Epithelial cell of esophagus (primary cell): ENCODE measurements at regions not wholly inside any gene's neighbourhood (a gene's known extent, or its start where the extent isn't known, plus 50 kb on each side); places are given as distances from the start of the nearest gene placed in this dataset.

Source experiments
- DNase-seq: peaks from one replicate; pipeline ENCODE4 v3.0.0; 2010; ENCODE audit warnings: low read depth
- H3K4me3 ChIP-seq: 2 replicates; pipeline ENCODE4 v1.5.1; 2011; ENCODE audit warnings: mild to moderate bottlenecking, low read length, control low read depth
- CTCF ChIP-seq: IDR thresholded peaks from 2 replicates; pipeline ENCODE4 v1.5.1; 2011; ENCODE audit warnings: low read depth, mild to moderate bottlenecking, low read length, control low read depth, inconsistent platforms; ENCODE audit not compliant: insufficient read depth; ENCODE audit errors: missing control alignments

GRCh38 chr15:29467091-29467490, 197.5 kb upstream of the NSMCE3 start:
- H3K4me3 ChIP-seq, result no peak overlapping the region
- TF ChIP-seq CTCF, result no peak
- DNase-seq, result no peak

- no peak for TF ChIP-seq CTCF
- H3K4me3 ChIP-seq, result no peak overlapping the region
Observed at GRCh38 chr15:29466292-29466691, 196.7 kb upstream of the NSMCE3 start.

GRCh38 chr15:29465816-29466215, 196.2 kb upstream of the NSMCE3 start:
- no peak for TF ChIP-seq CTCF
- no peak overlapping the region for H3K4me3 ChIP-seq
- DNase-seq, result no peak

More at GRCh38 chr15:29466292-29466691, 196.7 kb upstream of the NSMCE3 start:
- DNase-seq, result no peak

GRCh38 chr15:29465196-29465595, 195.6 kb upstream of the NSMCE3 start:
- TF ChIP-seq CTCF, result no peak
- no peak overlapping the region for H3K4me3 ChIP-seq
- no peak for DNase-seq

GRCh38 chr15:29461877-29462276, 192.3 kb upstream of the NSMCE3 start:
- no peak for DNase-seq
- no peak for TF ChIP-seq CTCF
- H3K4me3 ChIP-seq, result no peak overlapping the region

- TF ChIP-seq CTCF, result no peak
- H3K4me3 ChIP-seq, result no peak overlapping the region
- no peak for DNase-seq
Observed at GRCh38 chr15:29458361-29458760, 188.7 kb upstream of the NSMCE3 start.

GRCh38 chr15:29457729-29458128, 188.1 kb upstream of the NSMCE3 start:
- H3K4me3 ChIP-seq, result no peak overlapping the region
- TF ChIP-seq CTCF, result no peak
- no peak for DNase-seq
